LoVo (cell line): ENCODE measurements at regions not wholly inside any gene's neighbourhood (a gene's known extent, or its start where the extent isn't known, plus 50 kb on each side); places are given as distances from the start of the nearest gene placed in this dataset.
"Not testable (repeated sequence)": the region's sequence is repeated elsewhere in the genome, so short reads cannot be mapped to it uniquely, and the experiment has no call there.

Source experiments
- DNase-seq: peaks from one replicate; pipeline ENCODE4 v3.0.0-alpha.2; 2016; ENCODE audit warnings: low spot score

DNA sequence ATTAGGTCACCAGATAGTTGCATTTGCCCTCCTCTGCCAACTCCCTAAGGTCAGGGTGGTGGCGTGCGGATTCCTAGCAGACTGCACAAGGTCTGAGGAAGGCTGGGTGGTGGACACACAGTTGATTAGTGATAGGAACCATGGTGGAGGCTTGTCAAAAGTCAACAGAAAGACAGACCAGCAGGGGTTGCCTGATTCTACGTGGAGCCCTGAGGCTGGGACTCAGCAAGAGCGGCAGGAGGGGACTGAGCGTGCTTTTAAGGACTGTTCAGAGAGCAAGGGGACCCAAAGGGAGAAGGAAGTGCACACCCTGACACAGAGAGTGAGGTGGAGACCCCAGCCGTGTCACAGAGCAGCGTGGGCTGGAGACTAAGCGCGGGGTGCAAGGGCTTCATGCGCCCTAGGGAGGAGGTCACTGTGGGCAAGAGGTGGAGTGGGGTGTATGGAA lies 513.2 kb downstream of the RNF144A start:
- no peak for DNase-seq

- no peak for DNase-seq
Measured at GRCh38 chr2:7430869-7431641, 513.8 kb downstream of the RNF144A start.

GRCh38 chr2:7432436-7432835 lies 515.2 kb downstream of the RNF144A start:
- no peak for DNase-seq

GRCh38 chr2:7436096-7436906 lies 519.1 kb downstream of the RNF144A start:
- DNase-seq: no peak

GRCh38 chr2:7437141-7437540 lies 519.9 kb downstream of the RNF144A start:
- DNase-seq: no peak

DNA sequence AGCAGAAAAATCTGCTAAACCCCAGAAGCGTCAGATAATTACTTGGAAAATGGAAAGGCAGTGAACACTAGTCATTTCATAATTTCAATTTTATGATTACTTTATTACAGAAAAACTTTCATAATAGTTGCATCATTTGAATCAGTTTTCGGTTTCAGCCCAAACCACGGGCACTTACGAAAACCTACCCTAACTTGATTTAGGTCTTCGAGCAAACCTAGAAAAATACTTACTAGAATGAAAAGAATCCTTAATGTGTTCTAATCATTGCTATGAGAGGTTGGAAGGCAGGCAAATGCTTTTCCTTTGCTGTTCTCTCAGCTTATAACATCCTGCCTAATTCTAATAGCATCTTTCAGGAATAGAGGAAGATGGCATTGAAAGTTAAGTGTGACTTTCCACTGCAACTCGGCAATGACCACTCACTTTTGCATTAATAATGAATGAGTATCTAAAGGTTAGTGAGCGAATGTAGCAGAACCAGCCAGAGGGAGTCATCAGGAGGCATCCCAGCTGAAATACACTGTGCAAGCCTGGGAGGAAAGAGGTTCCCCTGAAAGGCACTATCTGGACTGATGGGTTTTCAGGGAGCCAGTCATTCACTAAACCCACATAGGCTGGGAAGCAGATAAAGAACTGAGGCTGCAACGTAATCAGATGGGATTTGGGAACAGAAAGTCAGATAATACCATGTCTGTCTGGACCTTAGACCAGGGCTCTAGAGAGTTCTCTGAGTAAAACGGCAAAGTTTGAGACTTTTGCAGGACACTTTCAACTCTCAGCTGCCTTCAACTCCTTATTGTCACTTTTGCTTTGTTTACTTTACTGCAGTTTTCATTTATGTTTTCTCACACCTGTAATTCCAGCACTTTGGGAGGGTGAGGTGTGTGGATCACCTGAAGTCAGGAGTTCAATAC lies 520.8 kb downstream of the RNF144A start:
- DNase-seq: no peak

GRCh38 chr2:7438855-7439254 lies 521.6 kb downstream of the RNF144A start:
- DNase-seq: no peak

DNA sequence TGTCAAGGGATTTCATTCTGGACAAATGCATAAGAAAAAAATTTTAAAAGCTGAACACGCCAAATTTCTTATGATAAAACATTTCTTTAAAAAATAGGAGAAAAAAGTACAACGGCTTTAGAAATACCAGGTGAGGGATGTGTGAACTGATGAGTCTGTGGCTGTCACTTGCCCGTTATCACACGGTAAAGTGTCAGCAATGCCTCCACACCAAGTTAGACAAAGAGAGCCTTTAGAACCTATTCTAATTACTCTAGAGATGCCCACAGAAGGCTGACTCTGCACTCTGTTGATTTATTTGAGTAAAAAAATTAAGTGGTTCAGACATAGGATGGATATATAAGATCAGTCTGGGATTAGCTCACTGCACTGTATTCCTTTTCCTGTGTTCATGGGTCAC lies 523.8 kb downstream of the RNF144A start:
- no peak for DNase-seq

DNA sequence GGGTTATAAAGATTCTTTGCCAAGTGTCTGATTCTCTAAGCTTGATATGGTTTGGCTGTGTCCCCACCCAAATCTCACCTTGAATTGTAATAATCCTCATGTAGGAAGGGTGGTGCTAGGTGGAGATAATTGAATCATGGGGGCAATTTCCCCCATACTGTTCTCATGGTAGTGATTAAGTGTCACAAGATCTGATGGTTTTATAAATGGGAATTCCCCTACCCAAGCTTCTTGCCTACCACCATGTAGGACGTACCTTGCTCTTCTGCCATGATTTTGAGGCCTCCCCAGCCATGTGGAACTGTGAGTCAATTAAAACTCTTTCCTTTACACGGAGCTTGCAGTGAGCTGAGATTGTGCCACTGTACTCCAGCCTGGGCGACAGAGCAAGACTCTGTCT lies 524.6 kb downstream of the RNF144A start:
- DNase-seq: not testable (repeated sequence)

DNA sequence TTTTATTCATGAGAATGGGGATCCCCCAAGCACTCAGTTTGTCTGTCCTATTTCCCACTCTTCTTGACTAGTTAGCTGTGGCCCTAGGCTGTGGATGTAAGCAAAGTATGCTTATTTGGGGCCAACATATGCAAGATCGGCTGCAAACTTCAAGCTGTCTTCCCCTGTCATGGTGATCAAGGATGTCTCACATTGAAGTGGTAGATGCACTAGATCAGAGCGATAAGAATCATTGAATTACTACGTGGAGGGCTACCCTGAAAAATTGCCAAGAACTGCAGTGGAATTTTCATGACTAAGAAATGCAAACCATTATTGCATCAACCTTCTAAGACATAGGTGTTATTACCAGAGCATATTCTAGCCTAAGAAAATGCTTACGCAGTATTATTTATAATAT lies 527.4 kb downstream of the RNF144A start:
- DNase-seq: no peak

- DNase-seq: no peak
Measured at GRCh38 chr2:7448578-7449264, 531.5 kb downstream of the RNF144A start.

- no peak for DNase-seq
Measured at GRCh38 chr2:7449298-7449697, 532.1 kb downstream of the RNF144A start.

DNA sequence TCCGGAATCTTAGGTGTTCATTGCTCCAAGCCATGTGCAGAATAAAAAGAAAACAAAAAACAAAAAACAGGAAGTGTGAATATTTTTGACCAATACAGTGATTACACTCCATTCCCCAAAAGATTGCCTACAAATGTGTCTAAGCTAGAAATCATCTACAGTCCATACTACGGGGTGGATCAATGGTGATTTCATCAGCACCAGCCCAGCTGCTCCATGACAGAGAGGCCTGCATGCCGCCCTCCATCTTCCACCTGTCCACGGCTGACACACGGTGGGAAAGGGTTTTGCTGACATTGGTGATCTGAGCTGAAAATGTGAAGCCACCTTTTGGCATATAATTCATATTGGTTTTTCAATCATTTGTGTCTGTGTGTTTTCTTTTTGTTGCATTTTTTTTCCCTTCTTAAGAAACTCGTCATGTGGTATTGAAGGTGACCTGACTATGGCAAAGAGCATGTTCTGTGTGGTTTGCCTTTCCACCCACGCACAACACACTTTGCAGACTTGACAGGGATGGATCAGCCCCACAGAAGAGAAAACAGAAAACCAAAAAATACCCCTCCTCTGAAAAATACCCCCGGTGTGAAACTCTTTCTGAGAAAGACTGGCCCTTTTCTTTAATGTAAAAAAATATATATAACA lies 533.1 kb downstream of the RNF144A start:
- DNase-seq: no peak

GRCh38 chr2:7450833-7451190 lies 533.6 kb downstream of the RNF144A start:
- DNase-seq: no peak

DNA sequence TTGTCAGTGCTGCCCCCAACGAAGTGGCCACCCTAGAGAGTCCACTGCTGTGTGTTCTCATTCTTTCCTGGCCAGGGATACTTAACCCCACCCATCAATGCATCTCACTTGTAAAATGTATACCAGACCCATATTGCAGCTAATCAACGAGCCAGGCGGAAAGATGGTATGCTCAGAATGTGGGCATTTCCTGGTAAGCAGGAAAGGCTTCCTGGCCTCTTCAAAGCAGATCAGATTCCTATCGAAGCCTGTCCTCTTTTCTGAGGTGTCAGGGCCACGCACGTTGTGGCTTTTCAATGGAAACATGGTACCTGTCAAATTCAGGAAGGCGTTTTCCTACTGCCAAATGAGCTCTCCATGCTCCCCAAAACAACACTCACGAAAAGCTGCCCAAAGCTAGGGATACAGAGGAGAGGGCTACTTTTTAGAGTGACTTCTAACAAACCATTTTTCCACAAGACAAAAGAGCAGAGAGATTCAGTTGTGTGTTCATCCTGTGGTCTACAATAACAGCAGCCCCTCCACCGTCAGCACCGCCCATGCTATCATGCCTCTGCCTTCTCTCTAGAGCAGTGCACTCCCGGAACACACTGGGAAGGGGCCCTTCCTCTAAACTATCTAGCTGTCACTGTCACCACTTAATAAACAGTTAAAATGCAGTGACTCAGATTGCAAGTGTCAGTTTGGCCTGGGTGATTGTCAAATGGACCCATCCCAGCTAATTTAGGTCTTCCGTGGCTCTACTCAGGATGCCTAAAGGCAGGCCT lies 535.1 kb downstream of the RNF144A start:
- DNase-seq: no peak

DNA sequence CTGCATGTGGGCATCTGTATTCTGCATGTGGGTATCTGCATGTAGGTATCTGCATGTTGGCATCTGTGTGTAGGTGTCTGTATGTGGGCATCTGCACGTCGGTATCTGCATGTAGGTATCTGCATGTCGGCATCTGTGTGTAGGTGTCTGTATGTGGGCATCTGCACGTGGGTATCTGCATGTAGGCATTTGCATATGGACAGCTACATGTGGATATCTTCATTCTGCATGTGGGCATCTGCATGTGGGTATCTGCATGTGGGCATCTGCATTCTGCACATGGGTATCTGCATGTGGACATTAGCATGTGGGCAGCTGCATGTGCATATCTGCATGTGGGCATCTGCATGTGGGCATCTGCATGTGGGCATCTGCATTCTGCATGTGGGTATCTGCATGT lies 537.4 kb downstream of the RNF144A start:
- no peak for DNase-seq

DNA sequence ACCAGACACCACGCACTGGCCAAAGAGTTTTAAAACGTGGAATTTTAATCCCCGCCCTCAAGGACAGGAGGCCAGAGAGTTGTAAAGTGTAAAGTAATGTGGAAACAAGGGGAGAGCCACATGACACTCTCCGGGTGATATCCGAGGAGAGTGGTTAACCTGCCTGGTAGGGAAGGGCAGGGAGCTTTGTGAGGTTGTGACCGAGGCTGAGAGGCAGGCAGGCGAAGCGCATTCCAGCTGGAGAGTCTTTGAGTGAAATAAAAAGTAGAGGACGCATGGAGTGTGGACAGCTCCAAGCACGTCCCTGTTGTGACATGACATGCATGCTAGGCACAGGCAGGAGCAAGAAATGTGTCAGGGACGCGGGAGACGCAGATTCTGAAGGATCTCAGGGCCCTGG lies 539.5 kb downstream of the RNF144A start:
- no peak for DNase-seq

DNA sequence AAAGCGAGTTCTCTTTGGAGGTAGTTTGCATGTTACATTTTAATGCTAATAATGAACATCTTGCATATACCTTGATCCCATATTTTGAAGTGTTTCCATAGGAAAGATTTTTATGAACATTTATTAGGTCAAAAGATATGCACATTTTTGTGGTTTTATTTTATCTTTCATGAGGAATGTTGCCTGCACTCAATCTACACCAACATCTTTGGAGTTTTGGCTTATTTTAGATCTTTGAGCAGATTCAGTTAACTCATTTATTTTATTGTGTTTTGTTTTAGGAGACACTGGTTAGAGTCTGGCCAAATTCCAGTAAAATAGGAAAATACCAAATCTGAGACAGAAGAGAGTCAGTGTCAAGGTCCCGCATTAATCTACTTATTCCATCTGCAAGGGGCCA lies 540.9 kb downstream of the RNF144A start:
- no peak for DNase-seq

- no peak for DNase-seq
Measured at GRCh38 chr2:7467782-7468447, 550.7 kb downstream of the RNF144A start.

DNA sequence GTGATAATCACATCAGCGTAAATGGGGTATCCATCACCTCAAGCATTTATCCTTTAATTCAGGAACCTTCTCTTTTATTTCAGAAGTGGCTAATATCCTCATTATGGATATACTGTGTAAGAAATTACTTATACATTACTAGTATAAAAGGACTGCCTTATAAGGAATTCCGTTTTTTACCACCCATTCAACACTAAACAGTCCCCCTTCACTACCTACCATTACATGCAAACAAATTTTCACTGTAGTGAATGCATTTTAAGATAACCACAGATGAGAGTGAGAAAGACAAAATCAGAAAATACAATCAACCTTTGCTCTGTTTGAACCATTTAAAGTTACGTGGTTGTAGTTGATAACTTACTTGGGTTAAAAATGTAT lies 551.2 kb downstream of the RNF144A start:
- no peak for DNase-seq
